ENCODE measurements at regions not wholly inside any gene's neighbourhood (a gene's known extent, or its start where the extent isn't known, plus 50 kb on each side); places are given as distances from the start of the nearest gene placed in this dataset.

DNA sequence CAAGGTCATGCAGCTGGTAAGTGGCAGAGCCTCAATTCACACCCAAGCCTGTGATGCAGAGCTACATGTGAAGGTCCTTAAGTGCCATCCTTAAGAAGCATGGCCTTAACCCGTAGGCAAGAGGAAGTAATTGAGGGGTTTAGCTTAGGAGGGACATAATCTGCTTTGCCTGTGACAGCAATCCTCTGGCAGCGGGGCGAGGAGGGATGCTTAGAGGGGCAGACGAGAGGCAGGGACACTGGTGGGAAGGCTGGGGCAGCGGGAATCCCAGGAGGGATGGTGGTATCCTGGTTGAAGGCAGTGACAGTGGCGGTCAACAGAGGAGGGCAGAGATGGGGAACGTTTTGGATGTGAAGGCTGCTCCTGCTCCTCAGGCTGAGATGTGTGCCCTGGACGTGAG, 88.1 kb downstream of the EFNB1 start:
- TF ChIP-seq, protein P1, sequence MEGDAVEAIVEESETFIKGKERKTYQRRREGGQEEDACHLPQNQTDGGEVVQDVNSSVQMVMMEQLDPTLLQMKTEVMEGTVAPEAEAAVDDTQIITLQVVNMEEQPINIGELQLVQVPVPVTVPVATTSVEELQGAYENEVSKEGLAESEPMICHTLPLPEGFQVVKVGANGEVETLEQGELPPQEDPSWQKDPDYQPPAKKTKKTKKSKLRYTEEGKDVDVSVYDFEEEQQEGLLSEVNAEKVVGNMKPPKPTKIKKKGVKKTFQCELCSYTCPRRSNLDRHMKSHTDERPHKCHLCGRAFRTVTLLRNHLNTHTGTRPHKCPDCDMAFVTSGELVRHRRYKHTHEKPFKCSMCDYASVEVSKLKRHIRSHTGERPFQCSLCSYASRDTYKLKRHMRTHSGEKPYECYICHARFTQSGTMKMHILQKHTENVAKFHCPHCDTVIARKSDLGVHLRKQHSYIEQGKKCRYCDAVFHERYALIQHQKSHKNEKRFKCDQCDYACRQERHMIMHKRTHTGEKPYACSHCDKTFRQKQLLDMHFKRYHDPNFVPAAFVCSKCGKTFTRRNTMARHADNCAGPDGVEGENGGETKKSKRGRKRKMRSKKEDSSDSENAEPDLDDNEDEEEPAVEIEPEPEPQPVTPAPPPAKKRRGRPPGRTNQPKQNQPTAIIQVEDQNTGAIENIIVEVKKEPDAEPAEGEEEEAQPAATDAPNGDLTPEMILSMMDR (IDR thresholded peaks at IDR 0.05) = no peak
- TF ChIP-seq POLR2A (IDR thresholded peaks at IDR 0.05) = no peak

Data from testis (tissue), 2 donors.